H1 (cell line): ENCODE measurements at regions not wholly inside any gene's neighbourhood (a gene's known extent, or its start where the extent isn't known, plus 50 kb on each side); places are given as distances from the start of the nearest gene placed in this dataset.

ENCODE experiments used
- CTCF ChIP-seq, 3 experiments: IDR thresholded peaks; 1 replicate in 2 of 3; 2 replicates in 1 of 3; pipeline versions ENCODE4 v1.5.1 to v1.6.1; 2011; ENCODE audit warnings: low read length in 3 of 3, mild to moderate bottlenecking in 3 of 3, inconsistent platforms in 2 of 3, low read depth in 1 of 3, moderate library complexity in 1 of 3; ENCODE audit not compliant: insufficient read depth in 1 of 3; ENCODE audit errors: control extremely low read depth in 1 of 3
- EGR1 ChIP-seq: IDR thresholded peaks from 2 replicates; pipeline ENCODE4 v1.6.1; 2011; ENCODE audit warnings: low read depth, low read length, borderline replicate concordance
- EZH2 ChIP-seq: fragments of 200-600 bp; sonication (generic); IDR thresholded peaks from 2 replicates; pipeline ENCODE4 v1.7.1; 2012; ENCODE audit warnings: low read depth, mild to moderate bottlenecking, moderate library complexity, low read length, inconsistent platforms; ENCODE audit not compliant: severe bottlenecking
- GABPA ChIP-seq: IDR thresholded peaks from 2 replicates; pipeline ENCODE4 v1.6.1; 2011; ENCODE audit warnings: mild to moderate bottlenecking, low read length, moderate library complexity, borderline replicate concordance; ENCODE audit not compliant: insufficient read depth
- POLR2A ChIP-seq, 2 experiments: IDR thresholded peaks; 1 replicate in 1 of 2; 2 replicates in 1 of 2; pipeline ENCODE4 v1.6.1; 2011; ENCODE audit warnings: low read depth in 2 of 2, low read length in 2 of 2, mild to moderate bottlenecking in 2 of 2; ENCODE audit errors: control extremely low read depth in 1 of 2
- POLR2AphosphoS5 ChIP-seq: IDR thresholded peaks from 2 replicates; pipeline ENCODE4 v1.6.1; 2011; ENCODE audit warnings: low read depth, low read length
- RBBP5 ChIP-seq: IDR thresholded peaks from 2 replicates; pipeline ENCODE4 v1.7.1; 2012; ENCODE audit warnings: low read depth, mild to moderate bottlenecking, inconsistent platforms, low read length, moderate library complexity, borderline replicate concordance
- RNF2 ChIP-seq: fragments of 200-900, 300-1000 bp; sonication (generic); IDR thresholded peaks from 2 replicates; pipeline ENCODE4 v1.7.1; 2016; ENCODE audit warnings: borderline replicate concordance, low read depth, mild to moderate bottlenecking, antibody characterized with exemption, low read length; ENCODE audit not compliant: poor library complexity, severe bottlenecking; ENCODE audit errors: missing control alignments
- SIRT6 ChIP-seq: IDR thresholded peaks from one replicate; pipeline ENCODE4 v1.7.1; 2012; ENCODE audit warnings: low read length, inconsistent platforms
- YY1 ChIP-seq: IDR thresholded peaks from 2 replicates; pipeline ENCODE4 v1.6.1; 2011; ENCODE audit warnings: low read depth, mild to moderate bottlenecking, low read length
- TF ChIP-seq, protein P1 (sequence below): IDR thresholded peaks from 2 replicates; pipeline ENCODE4 v1.6.1; 2012; ENCODE audit warnings: low read length, inconsistent platforms

DNA sequence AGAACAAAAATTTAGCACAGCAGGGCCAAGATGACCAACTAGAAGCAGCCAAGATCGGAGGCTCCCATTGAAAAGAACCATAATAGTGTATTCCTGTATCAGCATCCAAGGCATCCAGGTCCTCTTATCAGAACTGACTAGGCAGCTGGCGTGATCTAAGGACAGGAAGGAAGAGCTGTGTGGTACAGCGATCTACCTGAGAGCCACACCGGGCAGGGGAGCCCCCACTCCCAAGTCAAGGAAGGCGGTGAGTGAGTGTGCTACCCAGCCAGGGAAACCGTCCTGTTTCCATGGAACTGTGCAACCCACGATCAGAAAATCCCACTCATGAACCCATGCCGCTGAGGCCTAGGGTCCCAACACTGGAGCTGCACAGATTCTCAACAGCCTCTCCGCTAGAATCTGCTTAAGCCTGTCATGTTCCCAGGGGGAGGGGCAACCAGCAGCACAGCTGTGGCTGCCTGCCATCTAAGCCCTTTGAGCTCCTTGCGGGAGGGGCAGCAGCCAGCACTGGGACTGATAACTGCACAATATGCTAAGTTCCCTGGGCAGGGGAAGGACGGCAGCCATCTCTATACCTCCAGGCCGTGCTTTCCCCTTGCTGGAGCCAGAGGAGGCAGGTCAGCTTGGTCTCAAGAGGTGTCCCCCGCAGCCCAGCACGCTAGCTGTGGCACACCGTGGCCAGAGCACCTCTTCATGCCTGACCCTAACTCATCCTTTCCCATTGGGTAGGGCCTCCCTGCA, 213.0 kb upstream of the SMIM30 start:
- no peak for TF ChIP-seq POLR2A (IDR thresholded peaks at IDR 0.05; ENCODE audit: control extremely low read depth in 1 of 2, low read depth in 2 of 2, low read length in 2 of 2)
- no peak for TF ChIP-seq EZH2
- peak; percentile 50; the same call in 1 of the 2 replicates for TF ChIP-seq RBBP5
- no peak for TF ChIP-seq SIRT6
- no peak for TF ChIP-seq GABPA
- no peak for TF ChIP-seq RNF2
- TF ChIP-seq, protein P1, sequence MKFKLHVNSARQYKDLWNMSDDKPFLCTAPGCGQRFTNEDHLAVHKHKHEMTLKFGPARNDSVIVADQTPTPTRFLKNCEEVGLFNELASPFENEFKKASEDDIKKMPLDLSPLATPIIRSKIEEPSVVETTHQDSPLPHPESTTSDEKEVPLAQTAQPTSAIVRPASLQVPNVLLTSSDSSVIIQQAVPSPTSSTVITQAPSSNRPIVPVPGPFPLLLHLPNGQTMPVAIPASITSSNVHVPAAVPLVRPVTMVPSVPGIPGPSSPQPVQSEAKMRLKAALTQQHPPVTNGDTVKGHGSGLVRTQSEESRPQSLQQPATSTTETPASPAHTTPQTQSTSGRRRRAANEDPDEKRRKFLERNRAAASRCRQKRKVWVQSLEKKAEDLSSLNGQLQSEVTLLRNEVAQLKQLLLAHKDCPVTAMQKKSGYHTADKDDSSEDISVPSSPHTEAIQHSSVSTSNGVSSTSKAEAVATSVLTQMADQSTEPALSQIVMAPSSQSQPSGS = no peak
- TF ChIP-seq CTCF (IDR thresholded peaks at IDR 0.05; ENCODE audit: control extremely low read depth in 1 of 3, insufficient read depth in 1 of 3, low read depth in 1 of 3, low read length in 3 of 3) = no peak
- no peak for TF ChIP-seq EGR1
- no peak for TF ChIP-seq POLR2AphosphoS5
- no peak for TF ChIP-seq YY1
